Endodermal cell (in vitro differentiated cells): ENCODE measurements at regions not wholly inside any gene's neighbourhood (a gene's known extent, or its start where the extent isn't known, plus 50 kb on each side); places are given as distances from the start of the nearest gene placed in this dataset.

Experiments used
- DNase-seq: peaks from one replicate; pipeline ENCODE4 v3.0.0-alpha.2; 2017
- H3K27ac ChIP-seq: 2 replicates; pipeline ENCODE4 v1.5.1; 2013; ENCODE audit warnings: mild to moderate bottlenecking, low read depth, low read length, moderate library complexity
- H3K27me3 ChIP-seq: 2 replicates; pipeline ENCODE4 v1.6.1; 2013; ENCODE audit warnings: mild to moderate bottlenecking, low read length, moderate library complexity; ENCODE audit not compliant: insufficient read depth, control insufficient read depth, poor library complexity, severe bottlenecking
- H3K36me3 ChIP-seq: 2 replicates; pipeline ENCODE4 v1.7.0; 2013; ENCODE audit warnings: mild to moderate bottlenecking, low read length, moderate library complexity; ENCODE audit not compliant: control insufficient read depth, insufficient read depth
- H3K4me1 ChIP-seq: one replicate; pipeline ENCODE4 v1.7.0; 2013; ENCODE audit warnings: low read length; ENCODE audit not compliant: control insufficient read depth, insufficient read depth
- H3K4me3 ChIP-seq: 2 replicates; pipeline ENCODE4 v1.5.1; 2013; ENCODE audit warnings: mild to moderate bottlenecking, low read length, moderate library complexity
- H3K9ac ChIP-seq: 2 replicates; pipeline ENCODE4 v1.6.1; 2013; ENCODE audit warnings: mild to moderate bottlenecking, low read length, moderate library complexity; ENCODE audit not compliant: poor library complexity, severe bottlenecking; ENCODE audit errors: extremely low read depth
- H3K9me3 ChIP-seq: 2 replicates; pipeline ENCODE4 v1.6.1; 2013; ENCODE audit warnings: mild to moderate bottlenecking, low read length, moderate library complexity; ENCODE audit not compliant: control insufficient read depth
- H3K27ac Mint-ChIP-seq: 2 replicates; pipeline ENCODE4 v1.8.0; 2020; ENCODE audit warnings: mixed read lengths
- H3K27me3 Mint-ChIP-seq: 2 replicates; pipeline ENCODE4 v1.8.0; 2021; ENCODE audit warnings: mild to moderate bottlenecking, mixed read lengths; ENCODE audit not compliant: insufficient read depth
- H3K36me3 Mint-ChIP-seq: 2 replicates; pipeline ENCODE4 v1.8.0; 2020; ENCODE audit warnings: low read depth, mixed read lengths
- H3K4me1 Mint-ChIP-seq: 2 replicates; pipeline ENCODE4 v1.8.0; 2020; ENCODE audit warnings: mixed read lengths
- H3K4me3 Mint-ChIP-seq: 2 replicates; pipeline ENCODE4 v1.8.0; 2020; ENCODE audit warnings: mild to moderate bottlenecking, moderate library complexity, mixed read lengths
- H3K9me3 Mint-ChIP-seq: 2 replicates; pipeline ENCODE4 v1.8.0; 2020; ENCODE audit warnings: mild to moderate bottlenecking, mixed read lengths
- CTCF ChIP-seq: fragments of 200-600 bp; sonication (generic); conservative IDR thresholded peaks from 2 replicates; pipeline ENCODE4 v1.5.0; 2021; ENCODE audit warnings: antibody characterized with exemption, mild to moderate bottlenecking
- WGBS, 2 experiments: methylation state at CpG; one replicate each; pipeline versions ENCODE4 v1.1.5 to v1.1.7; 2013; ENCODE audit warnings: missing lambda C conversion rate in 2 of 2, mixed read lengths in 1 of 2; ENCODE audit not compliant: insufficient coverage in 1 of 2, insufficient read length in 1 of 2; 5-methylcytosine and 5-hydroxymethylcytosine counted together

- H3K27ac Mint-ChIP-seq: no peak overlapping the region
- DNase-seq: no peak
- Histone ChIP-seq H3K9me3 (no peaks in the 10 kb centered on the region), H3K27me3 (no peaks in the 10 kb centered on the region), H3K4me3 (no peak overlapping the region), H3K36me3 (no peaks in the 10 kb centered on the region), H3K9ac (no peak overlapping the region), H3K27ac (no peak overlapping the region), H3K4me1 (peaks cover 4% of the 10 kb centered on the region)
- WGBS, 2 experiments: 63 to 80% methylated on average over 1 of the region's 1 CpG
- peaks cover 8% of the 10 kb centered on the region for H3K4me1 Mint-ChIP-seq
- no peak for TF ChIP-seq CTCF
- no peaks in the 10 kb centered on the region for H3K36me3 Mint-ChIP-seq
- no peaks in the 10 kb centered on the region for H3K27me3 Mint-ChIP-seq
- H3K4me3 Mint-ChIP-seq: no peak overlapping the region
- no peaks in the 10 kb centered on the region for H3K9me3 Mint-ChIP-seq
These were observed 588.6 kb upstream of the MEF2C start for GRCh38 chr5:89471541-89471940.

- Histone ChIP-seq H3K4me1 (peaks cover 4% of the 10 kb centered on the region), H3K9me3 (no peaks in the 10 kb centered on the region), H3K36me3 (no peaks in the 10 kb centered on the region), H3K27ac (no peak overlapping the region), H3K27me3 (no peaks in the 10 kb centered on the region), H3K9ac (no peak overlapping the region), H3K4me3 (no peak overlapping the region)
- no peaks in the 10 kb centered on the region for H3K27me3 Mint-ChIP-seq
- H3K27ac Mint-ChIP-seq: no peak overlapping the region
- DNase-seq: no peak
- TF ChIP-seq CTCF: no peak
- no peaks in the 10 kb centered on the region for H3K9me3 Mint-ChIP-seq
- H3K4me1 Mint-ChIP-seq: peaks cover 8% of the 10 kb centered on the region
- no peak overlapping the region for H3K4me3 Mint-ChIP-seq
- H3K36me3 Mint-ChIP-seq: no peaks in the 10 kb centered on the region
These were observed 588.1 kb upstream of the MEF2C start for GRCh38 chr5:89471115-89471514.

GRCh38 chr5:89470658-89471057, 587.7 kb upstream of the MEF2C start:
- H3K27ac Mint-ChIP-seq: no peak overlapping the region
- H3K9me3 Mint-ChIP-seq: no peaks in the 10 kb centered on the region
- H3K36me3 Mint-ChIP-seq: no peaks in the 10 kb centered on the region
- H3K4me1 ChIP-seq: peaks cover 4% of the 10 kb centered on the region
- H3K27me3 ChIP-seq: no peaks in the 10 kb centered on the region
- H3K4me3 ChIP-seq: no peak overlapping the region
- no peaks in the 10 kb centered on the region for H3K27me3 Mint-ChIP-seq
- 86% methylated on average over 1 of the region's 1 CpG; no CpG with 5 or more reads in 1 of the 2 experiments for WGBS, 2 experiments
- H3K36me3 ChIP-seq: no peaks in the 10 kb centered on the region
- no peak overlapping the region for H3K9ac ChIP-seq
- no peaks in the 10 kb centered on the region for H3K9me3 ChIP-seq
- H3K4me1 Mint-ChIP-seq: peaks cover 8% of the 10 kb centered on the region
- DNase-seq: no peak
- H3K4me3 Mint-ChIP-seq: no peak overlapping the region
- H3K27ac ChIP-seq: no peak overlapping the region
- no peak for TF ChIP-seq CTCF
